Astrocyte of the cerebellum (primary cell): ENCODE measurements at regions not wholly inside any gene's neighbourhood (a gene's known extent, or its start where the extent isn't known, plus 50 kb on each side); places are given as distances from the start of the nearest gene placed in this dataset.

Experiments used
- DNase-seq: peaks from one replicate; pipeline ENCODE4 v3.0.0-alpha.2; 2011; ENCODE audit warnings: low read depth
- H3K4me3 ChIP-seq: 2 replicates; pipeline ENCODE4 v1.5.1; 2011; ENCODE audit warnings: mild to moderate bottlenecking, low read depth, low read length, moderate library complexity
- in situ Hi-C: cut with HindIII; loops from 2 replicates; pipeline ENCODE4 v1.10.0; 2017; ENCODE audit warnings: low sequenced_read_pairs
- TF ChIP-seq, protein P1 (sequence below): IDR thresholded peaks from 2 replicates; pipeline ENCODE4 v1.5.1; 2012; ENCODE audit warnings: low read length, low read depth, moderate library complexity, mild to moderate bottlenecking; ENCODE audit errors: missing control alignments

DNA sequence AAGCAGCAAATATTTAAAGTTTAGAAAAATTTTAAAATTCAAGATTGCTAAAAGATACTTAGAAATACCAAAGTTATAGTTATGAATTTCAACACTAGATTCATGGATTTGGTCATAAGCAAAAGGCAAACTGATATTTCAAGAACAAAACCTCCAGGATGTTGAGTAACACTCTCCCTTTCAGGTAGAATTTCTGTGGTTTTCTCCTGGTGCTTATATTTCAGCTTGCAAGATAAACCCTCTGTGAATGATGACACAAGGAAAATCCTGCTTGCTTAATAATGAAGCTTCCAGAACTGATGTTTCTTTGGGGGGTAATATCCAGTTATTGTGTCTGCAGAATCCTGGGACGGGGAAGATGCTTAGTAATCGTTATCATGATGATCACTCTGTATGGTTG is 320.3 kb upstream of the EDNRB start:
- DNase-seq: peak; percentile 5
- H3K4me3 ChIP-seq: no peak overlapping the region
- in situ Hi-C loops: no loop called here
- TF ChIP-seq, protein P1, sequence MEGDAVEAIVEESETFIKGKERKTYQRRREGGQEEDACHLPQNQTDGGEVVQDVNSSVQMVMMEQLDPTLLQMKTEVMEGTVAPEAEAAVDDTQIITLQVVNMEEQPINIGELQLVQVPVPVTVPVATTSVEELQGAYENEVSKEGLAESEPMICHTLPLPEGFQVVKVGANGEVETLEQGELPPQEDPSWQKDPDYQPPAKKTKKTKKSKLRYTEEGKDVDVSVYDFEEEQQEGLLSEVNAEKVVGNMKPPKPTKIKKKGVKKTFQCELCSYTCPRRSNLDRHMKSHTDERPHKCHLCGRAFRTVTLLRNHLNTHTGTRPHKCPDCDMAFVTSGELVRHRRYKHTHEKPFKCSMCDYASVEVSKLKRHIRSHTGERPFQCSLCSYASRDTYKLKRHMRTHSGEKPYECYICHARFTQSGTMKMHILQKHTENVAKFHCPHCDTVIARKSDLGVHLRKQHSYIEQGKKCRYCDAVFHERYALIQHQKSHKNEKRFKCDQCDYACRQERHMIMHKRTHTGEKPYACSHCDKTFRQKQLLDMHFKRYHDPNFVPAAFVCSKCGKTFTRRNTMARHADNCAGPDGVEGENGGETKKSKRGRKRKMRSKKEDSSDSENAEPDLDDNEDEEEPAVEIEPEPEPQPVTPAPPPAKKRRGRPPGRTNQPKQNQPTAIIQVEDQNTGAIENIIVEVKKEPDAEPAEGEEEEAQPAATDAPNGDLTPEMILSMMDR: no peak

DNA sequence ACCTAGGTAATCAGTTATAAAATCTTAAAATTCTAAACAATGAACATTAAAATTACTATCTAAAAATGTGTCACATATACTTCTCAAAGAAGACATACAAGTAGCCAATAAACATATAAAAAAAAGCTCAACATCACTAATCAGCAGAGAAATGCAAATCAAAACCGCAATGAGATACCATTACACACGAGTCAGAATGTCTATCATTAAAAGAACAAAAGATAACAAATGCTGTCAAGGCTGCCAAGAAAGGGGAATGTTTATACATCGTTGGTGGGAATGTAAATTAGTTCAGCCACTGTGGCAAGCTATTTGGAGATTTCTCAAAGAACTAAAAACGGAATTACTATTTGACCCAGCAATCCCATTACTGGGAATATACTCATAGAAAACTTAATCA is 310.3 kb upstream of the EDNRB start:
- no peak overlapping the region for H3K4me3 ChIP-seq
- TF ChIP-seq, protein P1: no peak
- in situ Hi-C loops: no loop called here
- DNase-seq: peak; percentile 92

DNA sequence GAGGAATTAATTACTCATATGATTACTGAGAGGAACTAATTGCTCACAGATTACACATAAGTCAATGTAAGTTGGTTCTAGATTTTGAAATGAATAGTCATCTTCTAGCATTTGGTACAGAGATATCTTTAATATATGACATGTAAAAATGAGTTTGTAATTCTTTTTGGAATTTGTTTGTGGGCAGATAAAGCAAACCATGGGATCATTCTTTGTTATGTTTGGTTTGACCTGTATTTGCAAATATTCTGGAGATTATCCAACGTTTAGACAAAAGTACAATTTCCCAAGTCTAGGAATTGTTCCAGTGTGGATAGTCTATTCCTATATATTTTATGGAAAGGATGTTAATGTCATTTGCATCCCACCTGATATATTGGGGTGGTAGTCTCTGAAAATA is 309.6 kb upstream of the EDNRB start:
- DNase-seq: peak; percentile 20
- in situ Hi-C loops: no loop called here
- H3K4me3 ChIP-seq: no peak overlapping the region
- TF ChIP-seq, protein P1: no peak

DNA sequence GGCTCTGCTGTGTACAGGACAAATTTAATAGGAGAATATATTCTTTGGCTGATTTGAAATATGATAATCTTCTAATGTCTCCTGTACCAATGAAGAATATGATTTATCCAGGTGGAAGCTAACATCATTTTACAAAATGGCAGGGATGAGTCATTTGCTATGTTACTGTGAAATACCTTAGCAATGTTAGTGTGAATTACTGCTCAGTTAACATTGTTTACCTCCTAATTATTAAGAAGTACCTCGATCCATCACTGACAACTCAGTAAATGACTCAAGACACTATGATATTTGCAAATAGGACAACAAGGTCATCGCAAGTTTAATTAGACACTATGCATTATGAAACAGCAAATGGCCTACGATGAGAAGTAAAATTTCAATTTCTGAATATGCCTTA is 309.1 kb upstream of the EDNRB start:
- TF ChIP-seq, protein P1: no peak
- in situ Hi-C loops: no loop called here
- no peak overlapping the region for H3K4me3 ChIP-seq
- DNase-seq: no peak

DNA sequence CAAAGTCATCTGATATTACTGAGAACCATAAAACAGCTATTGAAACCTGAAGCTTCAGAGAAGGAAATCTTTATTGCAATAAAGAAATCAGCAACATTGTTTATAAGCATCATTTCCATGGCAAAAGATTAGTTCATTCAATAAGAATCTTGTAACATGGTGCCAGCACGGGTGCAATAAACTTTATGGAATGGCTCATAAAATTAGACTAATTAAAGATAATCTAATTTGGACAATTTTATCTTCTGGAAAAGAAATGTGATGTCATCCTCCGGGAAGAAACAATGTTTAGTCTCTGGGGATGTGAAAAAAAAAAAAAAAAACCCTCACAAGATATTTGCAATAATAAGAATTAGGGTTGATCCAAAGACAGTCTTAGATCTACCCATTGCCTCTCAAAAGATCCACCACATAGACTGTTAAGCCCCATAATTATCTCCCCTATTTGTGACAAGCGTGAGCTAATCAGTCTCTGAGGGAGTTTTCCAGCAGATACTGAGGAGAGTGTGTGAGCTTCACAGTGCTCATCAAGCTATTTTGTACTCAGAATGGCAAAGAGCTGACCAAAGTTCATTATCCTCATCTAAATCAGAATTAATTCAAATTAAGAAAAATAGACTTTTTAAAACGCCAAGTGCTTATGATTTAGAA is 297.0 kb upstream of the EDNRB start:
- in situ Hi-C loops: no loop called here
- TF ChIP-seq, protein P1: no peak
- no peak for DNase-seq

DNA sequence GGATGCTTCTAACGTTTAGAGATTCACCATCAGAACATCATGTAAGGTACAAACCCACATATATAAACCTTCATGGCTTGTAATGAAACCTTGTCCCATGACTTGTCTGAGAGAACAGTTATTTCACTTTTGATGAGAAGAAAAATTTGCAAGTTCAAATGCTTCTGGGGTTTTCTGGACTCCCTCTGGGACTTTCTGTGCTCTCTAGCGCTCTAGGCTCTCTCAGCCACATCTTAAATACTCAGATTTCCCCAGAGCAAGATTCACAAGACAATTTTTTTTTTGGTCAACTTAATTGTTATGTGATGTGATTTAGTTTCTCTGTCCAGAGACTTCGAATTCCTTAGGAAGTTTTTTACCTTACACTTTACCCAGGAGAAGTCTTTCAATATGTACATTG is 282.8 kb upstream of the EDNRB start:
- in situ Hi-C loops: no loop called here

More for the DNA sequence above, 297.0 kb upstream of the EDNRB start:
- H3K4me3 ChIP-seq: no peak overlapping the region

More for the DNA sequence above, 282.8 kb upstream of the EDNRB start:
- TF ChIP-seq, protein P1: no peak
- no peak for DNase-seq
- no peak overlapping the region for H3K4me3 ChIP-seq
